GM18861 (cell line): ENCODE measurements at regions not wholly inside any gene's neighbourhood (a gene's known extent, or its start where the extent isn't known, plus 50 kb on each side); places are given as distances from the start of the nearest gene placed in this dataset.

Experiments used
- ATAC-seq: cut with Tn5 transposase; IDR thresholded peaks from one replicate; pipeline ENCODE4 v1.9.1; 2021; ENCODE audit not compliant: unreplicated experiment

GRCh38 chr2:81703831-81704230, 1399.3 kb upstream of the LRRTM1 start:
- ATAC-seq: no peak

DNA sequence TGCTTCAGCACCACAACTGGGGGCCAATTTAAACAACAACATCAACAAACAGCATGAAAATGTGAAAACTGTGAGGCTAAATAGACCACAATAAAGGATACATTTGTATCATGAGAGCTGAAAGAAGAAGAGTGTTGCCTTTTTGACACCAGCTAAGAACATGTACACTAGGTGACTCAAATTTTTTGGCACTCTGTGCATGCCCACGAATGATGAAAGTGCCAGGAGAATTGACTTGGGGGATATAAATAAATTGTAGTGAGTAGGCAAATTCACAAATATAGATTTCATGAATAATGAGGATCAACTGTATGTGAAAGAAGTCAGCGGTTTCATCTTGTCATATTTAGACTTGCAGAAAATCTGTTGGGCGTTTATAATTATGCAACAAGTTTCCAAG, 1388.0 kb upstream of the LRRTM1 start:
- no peak for ATAC-seq

DNA sequence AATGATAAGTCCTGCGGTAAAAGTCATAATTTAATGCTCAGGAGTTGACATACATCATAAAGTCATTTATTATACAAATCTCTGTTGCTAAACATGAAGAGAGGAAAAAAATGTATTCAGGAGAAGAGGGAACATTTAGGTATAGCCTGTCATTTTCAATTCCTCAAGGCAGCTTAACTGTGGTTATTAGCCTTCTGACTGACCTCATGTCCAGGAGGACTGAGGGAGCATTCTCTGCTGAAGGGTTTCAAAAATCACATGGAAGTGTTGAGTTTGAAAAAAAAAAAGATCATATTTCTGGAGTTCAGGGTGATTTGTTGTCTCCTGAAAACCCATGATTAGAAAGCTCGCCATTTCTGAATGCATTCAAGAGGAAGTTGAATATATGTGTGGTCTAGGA, 1371.1 kb upstream of the LRRTM1 start:
- ATAC-seq: no peak

GRCh38 chr2:81672923-81673322, 1368.4 kb upstream of the LRRTM1 start:
- no peak for ATAC-seq

DNA sequence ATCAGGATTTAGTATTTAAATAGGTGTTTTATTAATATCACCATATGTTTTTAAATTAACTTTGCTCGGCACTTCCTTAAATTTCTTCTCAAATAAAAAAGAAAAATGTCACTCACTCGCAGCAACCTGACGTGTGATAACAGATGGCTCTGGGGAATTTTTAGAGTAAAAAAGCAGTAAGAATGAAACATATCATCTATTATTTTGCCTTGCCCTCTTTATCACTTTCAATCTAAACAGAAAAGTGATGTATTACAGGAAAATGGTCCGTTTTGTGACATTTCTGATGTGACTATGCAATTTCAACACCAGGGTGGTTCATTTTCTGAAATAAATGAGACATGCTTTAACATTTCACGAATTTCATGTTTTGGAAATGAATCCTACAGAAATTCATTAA, 1368.0 kb upstream of the LRRTM1 start:
- ATAC-seq: no peak

DNA sequence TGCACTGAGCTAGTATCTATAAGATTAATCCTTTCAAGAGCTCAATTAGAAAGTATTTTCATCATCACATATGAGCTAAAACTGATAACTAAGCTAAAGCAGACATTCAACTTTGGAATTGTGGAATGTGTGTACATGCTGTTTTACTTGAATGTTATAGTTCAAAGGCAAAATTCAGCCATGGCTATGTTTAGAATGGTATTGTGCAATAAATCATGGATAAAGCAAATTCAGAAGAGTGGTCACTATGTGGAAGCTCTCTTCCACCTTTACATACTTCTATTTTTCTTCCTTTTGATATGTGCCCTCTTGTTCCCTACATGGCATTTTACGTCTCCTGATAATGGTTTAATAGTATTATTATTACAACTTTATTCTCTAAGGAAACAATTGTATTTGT, 1366.3 kb upstream of the LRRTM1 start:
- ATAC-seq: no peak

DNA sequence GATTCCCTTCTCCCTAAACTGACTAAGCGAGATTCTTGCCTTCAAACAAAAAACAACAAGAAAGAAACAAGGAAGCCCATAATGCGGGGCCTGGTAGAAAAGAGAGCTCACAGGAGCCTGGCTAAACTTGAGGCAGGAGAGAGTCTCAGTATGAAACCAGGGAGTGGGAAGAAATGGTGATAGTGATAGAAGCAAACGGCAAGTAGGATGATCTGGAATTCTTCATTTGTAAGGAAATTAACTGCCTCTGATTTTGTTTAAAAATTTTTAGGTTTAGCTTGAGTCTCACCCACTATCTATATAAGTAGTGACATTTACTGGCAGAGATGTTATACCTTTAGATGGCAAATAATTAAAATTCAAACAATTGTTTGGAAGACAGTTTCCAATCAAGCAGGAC, 1356.5 kb upstream of the LRRTM1 start:
- no peak for ATAC-seq

DNA sequence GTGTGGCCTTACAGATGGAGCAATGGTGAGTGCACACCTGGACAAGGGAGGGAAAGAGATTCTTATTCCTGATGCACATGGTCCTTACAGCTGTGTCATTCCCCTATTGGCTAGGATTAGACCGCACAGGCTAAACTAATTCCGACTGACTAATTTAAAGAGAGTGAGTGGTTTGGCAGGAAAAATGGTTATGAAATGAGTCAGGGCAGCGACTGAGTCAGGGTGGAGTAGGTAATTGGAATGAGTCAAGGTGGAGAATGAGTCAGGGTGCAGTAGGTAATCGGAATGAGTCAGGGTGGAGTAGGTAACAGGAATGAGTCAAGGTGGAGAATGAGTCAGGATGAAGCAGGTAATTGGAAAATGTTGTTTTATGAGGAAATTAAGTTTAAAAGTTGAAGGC, 1353.7 kb upstream of the LRRTM1 start:
- ATAC-seq: no peak

GRCh38 chr2:81650048-81650971, 1345.8 kb upstream of the LRRTM1 start:
- no peak for ATAC-seq

DNA sequence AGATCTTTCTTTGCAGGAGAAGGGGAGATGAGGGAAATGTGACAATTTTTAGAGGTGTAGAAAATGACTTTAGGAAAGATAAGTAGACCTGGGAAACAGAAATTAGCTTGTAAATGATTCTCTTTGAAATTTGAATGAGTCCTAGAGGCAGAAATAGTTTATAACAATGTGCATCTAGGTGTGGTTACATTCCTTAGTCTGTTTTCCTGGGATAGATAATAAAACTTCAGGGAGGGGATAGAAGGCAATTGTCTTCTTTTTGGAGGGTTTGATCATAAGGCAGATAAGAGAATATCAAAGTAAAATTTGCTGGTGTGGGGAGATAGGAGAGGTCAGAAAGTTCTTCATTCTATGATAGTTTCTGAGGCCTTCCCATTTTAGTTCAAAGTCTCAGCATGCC, 1344.3 kb upstream of the LRRTM1 start:
- no peak for ATAC-seq

DNA sequence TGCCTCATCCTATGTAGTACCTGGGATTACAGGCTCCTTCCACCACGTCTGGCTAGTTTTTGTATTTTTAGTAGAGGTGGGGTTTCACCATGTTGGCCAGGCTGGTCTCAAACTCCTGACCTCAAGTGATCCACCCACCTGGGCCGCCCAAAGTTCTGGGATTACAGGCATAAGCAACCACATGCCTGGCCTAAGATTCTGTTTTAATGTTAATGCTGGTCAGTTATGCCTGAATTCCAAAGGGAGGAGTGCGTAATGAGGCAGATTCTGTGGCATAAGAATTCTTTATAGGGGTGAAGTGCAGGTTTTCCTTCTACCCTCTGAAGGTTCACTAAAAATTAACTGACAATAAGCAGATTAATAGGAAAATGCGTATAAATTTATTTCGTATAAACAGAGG, 1343.8 kb upstream of the LRRTM1 start:
- no peak for ATAC-seq

DNA sequence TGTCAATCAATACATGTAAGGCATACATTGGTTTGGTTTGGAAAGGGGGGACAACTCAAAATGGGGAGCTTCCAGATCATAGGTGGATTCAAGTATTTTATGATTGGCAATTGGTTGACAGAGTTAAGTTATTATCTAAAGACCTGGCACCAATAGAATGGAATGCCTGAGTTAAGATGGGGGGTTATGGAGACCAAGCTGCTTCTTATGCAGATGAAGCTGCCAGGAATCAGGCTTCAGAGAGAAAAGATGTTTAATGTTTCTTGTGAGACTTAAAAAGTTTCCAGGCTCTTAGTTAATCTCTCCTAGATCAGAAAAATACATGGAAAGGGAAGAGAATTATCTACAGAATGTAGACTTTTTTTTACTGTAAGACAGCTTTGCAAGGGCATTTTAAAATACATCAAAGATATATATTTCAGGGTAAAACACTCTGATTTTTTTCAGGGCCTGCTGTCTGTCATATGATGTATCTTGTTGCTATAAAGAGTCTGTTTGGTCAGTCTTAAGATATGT, 1343.2 kb upstream of the LRRTM1 start:
- no peak for ATAC-seq

- ATAC-seq: peak; percentile 62
These were observed 1341.3 kb upstream of the LRRTM1 start for GRCh38 chr2:81645745-81646301.

DNA sequence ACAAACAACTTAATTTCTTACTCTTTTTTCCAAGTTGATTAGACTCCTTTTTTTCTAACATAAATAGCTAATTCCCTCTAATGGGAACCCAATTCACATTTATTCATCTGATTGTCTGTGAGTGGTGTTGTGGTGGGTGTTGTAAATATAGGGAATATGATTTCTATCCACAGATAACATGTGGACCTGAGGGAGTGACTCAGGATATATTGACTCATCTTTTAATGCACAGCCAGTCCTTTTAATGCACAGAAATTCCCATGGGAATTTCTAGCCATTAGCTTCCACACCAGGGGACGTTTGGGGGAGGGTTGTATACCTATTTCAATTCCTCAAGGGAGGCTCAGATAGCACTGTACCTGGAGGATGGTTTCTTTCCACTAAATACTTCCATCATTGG, 1339.6 kb upstream of the LRRTM1 start:
- ATAC-seq: no peak

DNA sequence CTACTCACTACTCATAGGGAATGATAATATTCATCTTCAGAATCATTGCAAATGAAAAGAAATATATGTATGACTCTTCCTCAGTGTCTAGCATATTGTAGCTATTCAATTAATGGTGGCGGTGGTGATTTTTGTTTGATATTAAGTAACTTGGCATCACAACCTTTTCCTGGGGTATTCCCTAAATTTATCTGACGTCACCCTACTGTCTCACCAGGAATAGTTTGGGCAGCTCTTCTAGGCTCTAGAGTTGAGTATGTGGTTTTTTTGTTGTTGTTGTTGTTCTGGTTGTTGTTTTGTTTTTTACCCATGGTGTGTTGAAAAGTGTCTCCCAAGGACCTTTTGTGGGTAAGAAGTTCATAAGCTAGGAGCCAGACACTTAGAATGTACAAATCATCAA, 1320.3 kb upstream of the LRRTM1 start:
- no peak for ATAC-seq

DNA sequence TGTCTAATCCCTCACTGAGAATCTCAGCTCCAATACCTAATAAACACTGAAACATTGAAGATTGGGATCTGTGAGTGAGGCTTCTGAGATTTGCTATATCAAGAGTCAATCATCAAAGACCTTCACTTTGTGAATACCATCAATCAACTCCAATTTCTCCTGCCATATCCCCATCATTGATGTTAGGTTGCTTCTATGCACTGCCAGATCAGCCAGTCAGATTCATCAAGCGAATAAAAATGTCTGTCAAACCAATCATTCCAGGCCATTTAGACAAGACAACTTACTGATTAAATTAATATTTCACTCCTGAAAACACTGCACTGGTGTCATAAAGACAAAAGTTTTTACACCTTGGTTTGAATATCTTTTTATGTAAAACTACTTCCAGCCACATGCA, 1295.5 kb upstream of the LRRTM1 start:
- no peak for ATAC-seq

- no peak for ATAC-seq
These were observed 1293.9 kb upstream of the LRRTM1 start for GRCh38 chr2:81598453-81598852.

DNA sequence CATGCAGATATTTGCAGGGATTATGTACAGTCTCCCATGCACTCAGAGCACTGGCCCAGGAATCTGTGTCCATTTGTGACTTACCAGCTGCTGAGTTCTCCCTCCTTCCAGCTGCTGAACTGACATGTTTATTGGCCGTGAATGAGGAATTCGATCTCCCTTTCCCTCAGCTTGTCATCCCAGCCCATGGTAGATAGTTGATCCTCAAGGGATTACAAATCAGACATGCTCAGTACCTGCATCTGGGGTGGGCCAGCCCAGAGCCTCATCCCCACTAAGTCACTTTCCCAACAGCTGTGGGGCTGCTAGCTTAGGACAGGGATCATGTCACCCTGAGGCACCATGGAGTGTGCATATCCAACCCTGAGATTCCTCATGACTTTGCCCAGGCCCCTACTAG, 1284.9 kb upstream of the LRRTM1 start:
- ATAC-seq: no peak

DNA sequence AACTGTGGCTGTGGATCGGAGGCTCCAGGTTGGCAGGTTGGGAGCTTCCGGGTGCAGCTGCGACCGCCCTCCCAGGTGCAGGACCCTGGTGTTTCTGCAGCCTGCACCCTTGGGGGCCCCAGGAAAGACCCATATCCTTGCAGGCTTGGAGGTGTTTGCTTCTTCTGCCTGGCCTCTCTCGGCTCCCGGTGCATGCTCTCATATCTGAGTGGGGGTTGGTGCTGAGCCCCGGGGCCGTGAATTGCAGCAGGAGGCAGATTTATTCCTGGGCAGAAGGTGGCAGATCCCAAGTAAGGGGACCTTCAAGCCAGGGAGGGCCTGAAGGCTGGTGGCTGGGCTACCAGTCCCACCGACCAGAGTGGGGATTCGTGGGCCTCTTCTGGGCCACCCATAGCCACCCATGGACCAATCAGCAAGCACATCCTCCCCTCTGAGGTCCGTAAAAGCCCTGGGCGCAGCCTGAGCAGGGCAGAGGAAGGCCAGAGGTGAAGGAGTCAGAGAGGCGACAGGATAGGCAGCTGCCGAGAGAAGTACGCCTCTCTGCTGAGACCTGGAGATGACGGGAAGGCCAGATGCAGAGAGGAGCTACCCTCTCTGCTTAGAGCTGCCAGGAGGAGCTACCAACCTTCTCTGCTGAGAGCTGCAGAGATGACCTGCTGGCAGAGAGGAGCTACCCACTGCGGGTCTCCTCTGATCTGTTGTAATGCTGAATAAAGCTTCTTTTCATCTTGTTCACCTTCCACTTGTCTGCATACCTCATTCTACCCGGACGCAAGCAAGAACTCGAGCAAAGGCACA, 1279.0 kb upstream of the LRRTM1 start:
- no peak for ATAC-seq

GRCh38 chr2:81576713-81577112, 1272.2 kb upstream of the LRRTM1 start:
- no peak for ATAC-seq

DNA sequence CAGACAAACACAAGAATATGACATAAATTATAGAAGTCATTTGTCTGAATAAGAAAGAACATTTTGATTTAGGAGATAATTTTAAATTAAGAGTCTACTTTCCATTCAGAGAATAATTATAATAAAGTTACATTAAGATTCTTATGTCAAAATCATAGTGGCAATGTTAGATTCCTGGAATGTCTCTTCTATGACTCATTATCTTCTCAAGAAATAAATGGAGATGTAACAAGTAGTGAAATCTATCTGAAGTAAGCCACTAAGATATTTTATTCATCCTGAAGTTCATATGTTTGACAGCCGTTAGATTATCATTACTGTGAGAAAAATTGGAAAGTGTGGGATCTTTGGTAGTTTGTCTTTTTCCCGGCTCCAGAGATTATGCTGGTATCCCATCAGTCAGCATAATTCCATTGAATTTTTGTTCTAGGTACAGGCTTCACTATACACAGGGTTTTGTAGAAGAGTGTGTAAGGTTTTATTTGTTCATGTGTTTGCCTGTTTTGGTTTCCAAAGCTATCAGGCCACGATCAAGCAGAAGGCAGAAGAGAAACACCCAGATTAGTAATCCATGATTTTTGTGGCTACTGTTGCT, 1246.6 kb upstream of the LRRTM1 start:
- ATAC-seq: no peak
